Activated CD8-positive, alpha-beta memory T cell treated with anti-CD3 and anti-CD28 coated beads for 48 hours (primary cell): ENCODE measurements at regions not wholly inside any gene's neighbourhood (a gene's known extent, or its start where the extent isn't known, plus 50 kb on each side); places are given as distances from the start of the nearest gene placed in this dataset.

Experiments
- DNase-seq, 3 experiments: peaks; one replicate each; pipeline ENCODE4 v3.0.0-alpha.2; 2020; ENCODE audit warnings: low read depth in 2 of 3, low spot score in 2 of 3

DNA sequence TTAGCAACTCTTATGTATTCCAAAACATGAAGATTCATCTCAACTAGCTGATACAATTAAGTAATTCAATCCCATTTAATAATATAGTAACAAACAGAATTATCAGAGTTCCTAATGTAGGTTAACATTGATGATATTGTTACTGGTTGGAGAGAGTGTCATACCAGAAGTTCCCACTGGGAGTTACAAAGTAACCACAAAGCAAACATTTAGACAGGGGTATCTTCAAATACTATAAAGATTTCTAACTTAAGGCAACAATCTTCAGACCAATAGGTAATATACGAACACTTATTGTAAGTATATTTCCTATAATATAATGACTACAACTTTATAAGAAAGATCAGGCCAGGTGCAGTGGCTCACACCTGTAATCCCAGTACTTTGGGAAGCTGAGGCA is 1372.9 kb upstream of the PIK3C3 start:
- DNase-seq, result no peak

DNA sequence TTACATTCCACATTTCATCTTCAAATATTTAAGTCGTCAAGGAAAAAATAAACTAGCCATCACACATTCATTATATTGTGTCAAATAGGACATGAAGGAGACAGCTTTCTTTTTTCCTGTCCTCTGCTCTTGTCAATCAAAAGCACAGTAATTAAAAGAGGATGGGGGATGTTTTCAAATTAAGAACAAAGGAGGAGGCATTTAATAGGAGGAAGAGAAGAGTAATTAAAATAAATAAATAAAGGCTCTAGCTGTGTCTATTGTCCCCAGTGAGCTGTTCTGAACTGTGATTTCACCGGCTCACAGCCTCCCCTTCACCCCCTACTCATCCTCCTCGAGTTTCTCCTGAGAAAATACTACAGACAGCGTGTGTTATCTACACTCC is 1377.1 kb upstream of the PIK3C3 start:
- DNase-seq, result no peak

- no peak for DNase-seq
These were observed 1377.6 kb upstream of the PIK3C3 start for GRCh38 chr18:40577239-40577980.

DNA sequence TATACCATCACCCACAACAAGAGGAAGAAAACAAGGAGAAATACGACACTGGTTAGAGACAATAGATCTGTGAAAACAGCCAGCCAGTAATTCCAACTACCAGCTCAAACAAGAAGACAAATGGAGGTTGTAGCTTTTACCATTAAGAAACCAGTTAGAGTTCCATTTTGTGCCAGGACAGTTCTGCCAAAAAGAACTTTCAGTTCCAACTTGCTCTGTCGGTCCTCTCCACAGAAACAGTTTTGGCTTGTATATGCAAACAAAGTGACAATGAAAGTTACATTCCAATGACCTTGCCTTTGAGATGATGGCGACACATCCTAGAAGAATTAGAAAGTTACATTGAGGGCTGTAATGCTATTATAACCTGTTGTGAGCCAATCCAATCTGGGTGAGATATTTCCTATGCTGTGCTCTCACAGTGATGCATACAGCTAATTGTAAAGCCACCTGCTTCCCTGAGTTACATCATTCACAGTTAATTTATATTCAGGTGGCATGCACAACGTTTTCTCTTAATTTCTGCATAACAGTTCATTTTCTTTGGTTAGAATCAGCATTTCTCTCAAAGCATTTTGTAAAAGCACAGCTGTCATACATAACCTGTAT is 1378.4 kb upstream of the PIK3C3 start:
- DNase-seq, result no peak

- DNase-seq, result no peak
These were observed 1384.4 kb upstream of the PIK3C3 start for GRCh38 chr18:40570615-40571014.

DNA sequence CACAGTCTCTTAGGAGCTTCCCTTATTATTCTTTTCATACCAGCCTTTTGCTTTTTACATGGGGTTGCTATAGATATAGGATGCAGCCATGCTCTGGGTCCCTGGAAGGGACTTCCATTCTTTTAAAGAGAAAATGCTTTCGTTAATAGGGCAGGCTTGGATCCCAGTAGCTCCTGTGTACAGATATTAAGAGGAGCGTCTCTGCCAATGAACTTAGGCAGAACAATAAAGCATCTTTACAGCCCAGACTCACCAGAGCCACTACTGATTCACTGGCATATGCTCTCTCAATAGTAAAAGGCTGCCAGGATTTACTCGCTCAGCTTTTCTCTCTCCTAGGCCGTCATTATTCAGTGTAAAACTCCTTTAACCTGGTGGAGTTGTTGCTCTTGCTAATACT is 1385.4 kb upstream of the PIK3C3 start:
- no peak for DNase-seq

GRCh38 chr18:40566510-40566844 is 1388.6 kb upstream of the PIK3C3 start:
- no peak for DNase-seq

GRCh38 chr18:40565805-40566509 is 1389.1 kb upstream of the PIK3C3 start:
- no peak for DNase-seq

DNA sequence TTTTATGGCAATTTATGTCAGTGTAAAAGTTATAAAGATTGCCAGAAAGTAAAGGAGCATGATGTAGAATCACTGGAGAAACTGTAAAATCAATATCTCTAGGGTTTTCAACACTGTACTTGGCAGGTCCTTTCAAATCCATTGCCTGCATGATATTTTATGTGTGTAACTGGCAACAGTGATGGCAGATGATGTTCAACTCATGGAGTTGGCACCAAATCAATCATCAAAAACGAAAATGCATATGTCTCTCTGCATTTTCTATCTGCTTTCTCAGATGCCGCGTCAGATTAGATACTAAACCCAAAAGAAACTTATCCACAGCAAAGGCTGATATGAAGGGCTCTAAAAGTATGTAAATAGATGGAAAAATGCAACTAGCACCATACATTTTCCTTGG is 1395.5 kb upstream of the PIK3C3 start:
- DNase-seq, result no peak

GRCh38 chr18:40558706-40559392 is 1396.2 kb upstream of the PIK3C3 start:
- DNase-seq, result no peak

DNA sequence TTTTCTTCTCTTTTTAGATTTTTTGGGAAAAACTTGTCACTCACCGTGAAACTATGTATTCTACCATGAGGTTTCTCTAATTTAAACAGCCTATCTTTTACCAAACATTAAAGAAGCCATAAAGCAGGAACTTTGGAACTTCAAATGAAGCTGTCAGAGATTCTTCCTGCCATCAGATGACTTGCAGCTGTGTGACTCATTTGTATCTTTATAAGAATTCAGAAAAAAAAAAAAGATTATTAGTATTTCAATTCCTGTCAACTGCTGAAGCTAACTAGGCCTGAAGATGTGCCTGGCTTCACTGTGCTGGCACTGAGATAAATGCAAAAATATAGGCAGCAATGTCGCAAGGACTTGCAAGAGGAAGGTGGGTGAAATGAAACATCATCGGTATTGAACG is 1399.1 kb upstream of the PIK3C3 start:
- DNase-seq, result no peak

GRCh38 chr18:40553029-40553428 is 1402.0 kb upstream of the PIK3C3 start:
- DNase-seq, result no peak

DNA sequence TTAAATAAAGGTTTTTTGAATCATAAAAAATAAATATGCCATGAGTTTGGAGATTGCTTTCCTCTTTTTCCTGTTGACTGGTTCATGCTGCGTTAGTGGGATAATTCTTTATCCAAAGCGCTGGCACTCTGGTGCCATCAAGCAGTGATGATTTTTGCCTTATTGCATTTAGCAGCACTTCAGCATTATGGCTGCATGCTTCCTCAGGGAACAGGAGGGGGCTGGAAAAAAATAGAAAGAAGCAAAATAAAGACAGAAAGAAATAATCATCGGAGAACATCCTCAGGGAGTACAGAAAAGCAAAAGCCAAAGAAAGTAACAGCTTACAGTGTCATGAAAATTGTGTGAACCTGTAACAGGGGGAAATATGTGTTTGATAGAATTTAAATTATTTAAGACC is 1408.2 kb upstream of the PIK3C3 start:
- no peak for DNase-seq

GRCh38 chr18:40534723-40535122 is 1420.3 kb upstream of the PIK3C3 start:
- DNase-seq, result no peak

GRCh38 chr18:40532046-40532445 is 1423.0 kb upstream of the PIK3C3 start:
- DNase-seq, result no peak

GRCh38 chr18:40531051-40531450 is 1424.0 kb upstream of the PIK3C3 start:
- DNase-seq, result no peak

DNA sequence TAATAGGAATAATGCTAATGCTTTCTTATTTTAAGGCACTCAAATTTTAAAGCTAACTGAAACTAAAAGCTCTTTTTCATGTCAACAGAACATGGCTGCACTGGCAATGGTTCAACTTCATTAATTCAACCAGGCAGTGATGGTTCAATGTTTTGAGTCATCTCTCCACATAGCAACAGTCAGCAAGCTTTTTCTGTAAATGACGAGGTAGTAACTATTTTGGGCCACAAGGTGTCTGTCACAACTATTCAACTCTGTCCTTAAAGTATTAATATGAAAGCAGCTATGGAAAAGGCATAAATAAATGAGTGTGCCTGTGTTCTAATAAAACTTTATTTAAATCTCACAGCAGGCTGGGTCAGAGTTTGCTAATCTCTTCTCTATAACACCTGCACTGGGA is 1425.6 kb upstream of the PIK3C3 start:
- no peak for DNase-seq

DNA sequence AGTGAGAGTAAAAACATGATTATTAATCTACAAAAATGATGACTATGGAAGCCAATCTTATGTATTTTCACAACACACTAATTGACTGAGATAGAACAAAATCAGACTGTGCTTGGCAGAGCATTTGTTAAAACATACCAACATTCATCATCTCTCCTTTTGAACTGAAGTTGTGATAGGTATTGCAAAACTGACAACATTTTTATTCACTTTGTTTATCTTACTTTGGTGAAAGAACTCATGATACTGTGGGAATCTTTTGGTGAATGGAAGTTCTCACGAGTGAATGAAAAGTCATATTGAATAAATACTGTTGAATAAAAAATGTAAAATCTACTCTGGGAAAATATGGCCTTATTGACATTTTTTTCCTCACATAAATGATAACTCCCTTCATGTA is 1430.2 kb upstream of the PIK3C3 start:
- no peak for DNase-seq

GRCh38 chr18:40523287-40523686 is 1431.7 kb upstream of the PIK3C3 start:
- no peak for DNase-seq

DNA sequence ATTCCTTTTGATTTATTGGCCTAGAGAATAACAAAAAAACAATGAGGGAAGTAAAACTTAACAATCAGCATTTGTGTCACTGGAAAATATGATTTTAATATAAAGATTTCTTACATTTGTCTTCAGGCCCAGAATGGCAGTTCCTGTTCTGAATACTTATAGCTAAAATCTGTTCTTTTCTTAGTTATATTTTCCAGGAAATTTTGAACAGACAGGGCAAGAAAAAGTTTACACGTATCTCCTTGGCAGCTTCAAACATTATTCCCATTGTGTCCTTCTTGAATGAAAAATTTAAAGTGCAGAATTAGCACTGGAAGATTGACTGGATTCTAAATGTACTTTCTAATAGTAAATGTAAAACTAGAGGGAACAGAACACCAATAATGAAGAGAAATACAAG is 1454.0 kb upstream of the PIK3C3 start:
- no peak for DNase-seq

DNA sequence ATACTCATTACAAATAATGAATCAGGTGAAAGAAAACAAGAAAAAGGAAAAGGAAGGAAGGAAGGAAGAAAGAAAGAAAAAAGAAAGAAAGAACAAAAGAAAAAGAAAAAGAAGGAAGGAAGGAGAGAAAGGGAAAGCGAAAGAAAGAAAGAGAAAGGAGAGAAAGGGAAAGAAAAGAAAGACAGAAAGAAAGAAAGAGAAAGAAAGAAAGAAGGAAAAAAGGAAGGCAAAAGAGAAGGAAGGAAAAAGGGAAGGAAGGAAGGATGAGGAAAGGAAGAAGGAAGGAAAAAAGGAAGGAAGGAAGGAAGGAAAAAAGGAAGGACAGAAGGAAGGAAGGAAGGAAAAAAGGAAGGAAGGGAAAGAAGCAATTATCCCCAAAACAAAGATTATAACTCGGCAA is 1460.4 kb upstream of the PIK3C3 start:
- DNase-seq, result no peak

- DNase-seq, result no peak
These were observed 1461.7 kb upstream of the PIK3C3 start for GRCh38 chr18:40493316-40493715.
